Activated CD4-positive, alpha-beta memory T cell treated with anti-CD3 and anti-CD28 coated beads for 36 hours (primary cell): ENCODE measurements at regions not wholly inside any gene's neighbourhood (a gene's known extent, or its start where the extent isn't known, plus 50 kb on each side); places are given as distances from the start of the nearest gene placed in this dataset.

Experiments
- CTCF ChIA-PET: fragments of 350-600 bp; sonication (Branson Sonifier 250); formaldehyde crosslinking; loops from one replicate; lab custom pipeline; 2021; ENCODE audit warnings: antibody characterized with exemption, inconsistent platforms; lab: Charles Lee
- POLR2A ChIA-PET: fragments of 350-600 bp; sonication (Branson Sonifier 250); formaldehyde crosslinking; loops from one replicate; lab custom pipeline; 2021; ENCODE audit warnings: antibody characterized with exemption; lab: Charles Lee
- DNase-seq: peaks from one replicate; pipeline ENCODE4 v3.0.0-alpha.2; 2020
- H3K27ac Mint-ChIP-seq: one replicate; pipeline ENCODE4 v1.8.0; 2021; ENCODE audit warnings: mixed read lengths
- H3K27me3 Mint-ChIP-seq: one replicate; pipeline ENCODE4 v1.8.0; 2021; ENCODE audit warnings: mixed read lengths
- H3K36me3 Mint-ChIP-seq: one replicate; pipeline ENCODE4 v1.8.0; 2021; ENCODE audit warnings: mixed read lengths
- H3K4me1 Mint-ChIP-seq: one replicate; pipeline ENCODE4 v1.8.0; 2021; ENCODE audit warnings: low read depth, mixed read lengths
- H3K4me3 Mint-ChIP-seq: one replicate; pipeline ENCODE4 v1.8.0; 2021; ENCODE audit warnings: mild to moderate bottlenecking, mixed read lengths
- H3K9me3 Mint-ChIP-seq: one replicate; pipeline ENCODE4 v1.8.0; 2021; ENCODE audit warnings: mixed read lengths
- intact Hi-C: fragments of 100-400 bp; cut with micrococcal nuclease; formaldehyde crosslinking; loops from one replicate; pipeline ENCODE4 v1.15.1; 2023

- H3K9me3 Mint-ChIP-seq = no peaks in the 10 kb centered on the region
- intact Hi-C loops = loop anchor here (1.0 kb wide), 1 partner anchor 145 kb away; no protein-coding TSS in a partner anchor
- no peak for DNase-seq
- no peak overlapping the region for H3K27ac Mint-ChIP-seq
- H3K4me3 Mint-ChIP-seq = no peak overlapping the region
- no peaks in the 10 kb centered on the region for H3K36me3 Mint-ChIP-seq
- H3K4me1 Mint-ChIP-seq = no peaks in the 10 kb centered on the region
- ChIA-PET POLR2A (no interaction called here), CTCF (interaction anchor here (0.6 to 2.0 kb wide), 9 partner anchors 16 to 493 kb away, joined by 3 to 28 read pairs (median 4); partner anchors contain the start of gene DMRTA1)
- peaks cover 9% of the 10 kb centered on the region for H3K27me3 Mint-ChIP-seq
These were observed 139.5 kb upstream of the DMRTA1 start for GRCh38 chr9:22307013-22307711.

GRCh38 chr9:22308177-22308576 lies 138.4 kb upstream of the DMRTA1 start:
- Mint-ChIP-seq H3K27me3 (peaks cover 6% of the 10 kb centered on the region), H3K36me3 (no peaks in the 10 kb centered on the region), H3K27ac (no peak overlapping the region), H3K4me3 (no peak overlapping the region), H3K4me1 (no peaks in the 10 kb centered on the region), H3K9me3 (no peaks in the 10 kb centered on the region)
- ChIA-PET CTCF (interaction anchor here (2.0 kb wide), 1 partner anchor 144 kb away, joined by 28 read pairs; no protein-coding TSS in a partner anchor), POLR2A (no interaction called here)
- intact Hi-C loops = no loop called here
- no peak for DNase-seq

DNA sequence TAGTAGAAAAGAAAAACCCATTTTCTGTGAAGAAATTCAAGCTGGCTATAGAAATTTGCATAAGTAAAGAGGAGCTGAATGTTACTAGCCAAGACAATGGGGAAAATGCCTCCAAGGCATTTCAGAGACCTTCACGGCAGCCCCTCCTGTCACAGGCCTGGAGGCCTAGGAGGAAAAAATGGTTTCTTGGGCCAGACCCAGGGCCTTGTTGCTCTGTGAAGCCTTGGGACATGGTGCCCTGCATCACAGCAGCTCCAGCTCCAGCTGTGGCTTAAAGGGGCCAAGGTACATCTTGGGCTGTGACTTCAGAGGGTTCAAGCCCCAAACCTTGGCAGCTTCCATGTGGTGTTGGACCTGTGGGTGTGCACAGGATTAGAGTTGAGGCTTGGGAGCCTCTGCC lies 130.0 kb upstream of the DMRTA1 start:
- Mint-ChIP-seq H3K9me3 (peaks cover 6% of the 10 kb centered on the region), H3K4me1 (no peaks in the 10 kb centered on the region), H3K27ac (no peak overlapping the region), H3K4me3 (no peak overlapping the region), H3K36me3 (no peaks in the 10 kb centered on the region), H3K27me3 (no peaks in the 10 kb centered on the region)
- no peak for DNase-seq
- ChIA-PET CTCF (no interaction called here), POLR2A (no interaction called here)
- intact Hi-C loops = no loop called here

DNA sequence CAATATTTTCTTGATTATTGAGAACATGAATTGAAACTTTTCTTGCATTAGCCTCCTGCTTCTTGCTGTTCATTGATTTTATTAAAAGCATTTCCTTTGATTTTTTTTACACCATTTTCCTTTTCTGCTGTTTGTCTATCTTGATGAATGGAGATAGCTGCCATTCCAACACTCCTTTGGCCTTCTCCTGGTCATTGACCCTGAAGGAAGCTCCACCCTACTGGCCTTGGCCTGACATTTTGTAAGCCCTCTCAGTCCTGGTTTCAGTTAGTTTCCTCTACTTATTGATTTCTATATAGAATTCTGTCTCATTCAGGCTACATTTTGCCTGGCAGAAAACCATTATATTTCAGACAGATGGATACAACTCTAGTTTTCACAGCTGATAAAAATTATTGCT lies 115.1 kb upstream of the DMRTA1 start:
- intact Hi-C loops = no loop called here
- Mint-ChIP-seq H3K9me3 (peaks cover 4% of the 10 kb centered on the region), H3K4me3 (no peak overlapping the region), H3K36me3 (no peaks in the 10 kb centered on the region), H3K27me3 (no peaks in the 10 kb centered on the region), H3K4me1 (no peaks in the 10 kb centered on the region), H3K27ac (no peak overlapping the region)
- POLR2A ChIA-PET = no interaction called here
- CTCF ChIA-PET = no interaction called here
- no peak for DNase-seq

DNA sequence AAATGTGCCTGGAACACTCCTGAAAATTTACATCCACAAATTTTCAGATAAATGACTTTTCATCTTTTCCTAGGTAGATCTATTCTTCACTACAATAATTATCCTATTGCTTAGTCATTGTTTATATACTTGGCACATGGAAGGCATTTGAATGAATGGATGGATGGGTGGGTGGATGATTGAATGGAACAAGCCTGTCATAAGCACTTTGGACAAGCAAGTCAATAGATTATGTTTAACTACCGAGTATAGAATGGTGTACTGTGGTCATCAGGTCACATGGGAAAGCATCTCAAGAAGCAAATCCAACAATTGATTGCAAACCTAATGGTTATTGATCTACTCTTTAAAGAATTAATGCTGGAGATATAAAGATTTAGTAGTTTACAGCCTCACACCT lies 114.4 kb upstream of the DMRTA1 start:
- Mint-ChIP-seq H3K27me3 (no peaks in the 10 kb centered on the region), H3K27ac (no peak overlapping the region), H3K4me3 (no peak overlapping the region), H3K36me3 (no peaks in the 10 kb centered on the region), H3K4me1 (no peaks in the 10 kb centered on the region), H3K9me3 (peaks cover 4% of the 10 kb centered on the region)
- ChIA-PET POLR2A (no interaction called here), CTCF (no interaction called here)
- DNase-seq = no peak
- intact Hi-C loops = no loop called here

GRCh38 chr9:22337261-22337660 lies 109.4 kb upstream of the DMRTA1 start:
- ChIA-PET POLR2A (no interaction called here), CTCF (interaction anchor here (0.6 kb wide), 1 partner anchor 26 kb away, joined by 3 read pairs; no protein-coding TSS in a partner anchor)
- Mint-ChIP-seq H3K27me3 (no peaks in the 10 kb centered on the region), H3K27ac (no peak overlapping the region), H3K4me1 (no peaks in the 10 kb centered on the region), H3K4me3 (no peak overlapping the region), H3K36me3 (no peaks in the 10 kb centered on the region), H3K9me3 (no peaks in the 10 kb centered on the region)
- intact Hi-C loops = no loop called here
- no peak for DNase-seq

DNA sequence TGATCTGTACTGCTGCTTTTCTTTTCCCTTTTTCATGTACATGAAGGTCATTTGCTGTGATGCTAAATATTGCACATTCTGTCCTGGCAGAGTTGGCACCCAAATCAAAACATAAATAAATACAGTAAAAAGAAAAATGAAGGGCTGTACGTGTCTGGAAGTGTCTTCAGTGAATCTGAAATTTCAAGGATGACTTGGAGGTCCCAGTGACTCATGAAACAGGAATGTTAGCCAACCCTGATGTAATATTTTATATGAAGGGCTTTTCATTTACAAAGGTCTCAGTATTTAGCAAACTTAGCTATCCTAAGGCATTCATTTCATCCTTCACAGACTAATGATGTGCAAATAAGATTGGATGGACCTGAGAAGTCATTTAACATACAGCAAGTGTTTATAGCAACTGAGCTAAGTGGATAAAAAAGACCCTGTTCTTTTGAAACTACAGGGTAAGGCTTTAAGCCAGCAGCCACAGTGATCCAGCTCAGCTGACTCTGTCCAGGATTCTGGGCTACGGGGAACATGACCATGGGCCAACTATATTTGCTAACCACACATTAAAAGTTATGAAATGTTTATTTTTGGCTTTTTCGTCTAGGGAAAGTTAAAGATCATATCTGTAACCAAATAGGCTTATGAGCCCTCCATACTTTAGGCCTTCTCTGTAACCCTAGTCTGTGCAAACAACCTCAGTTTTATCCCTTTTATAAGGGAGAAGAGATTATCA lies 104.0 kb upstream of the DMRTA1 start:
- ChIA-PET CTCF (no interaction called here), POLR2A (no interaction called here)
- no peak overlapping the region for H3K27ac Mint-ChIP-seq
- intact Hi-C loops = no loop called here
- no peaks in the 10 kb centered on the region for H3K36me3 Mint-ChIP-seq
- H3K4me1 Mint-ChIP-seq = no peaks in the 10 kb centered on the region
- H3K4me3 Mint-ChIP-seq = no peak overlapping the region
- no peaks in the 10 kb centered on the region for H3K27me3 Mint-ChIP-seq
- H3K9me3 Mint-ChIP-seq = no peaks in the 10 kb centered on the region
- no peak for DNase-seq

DNA sequence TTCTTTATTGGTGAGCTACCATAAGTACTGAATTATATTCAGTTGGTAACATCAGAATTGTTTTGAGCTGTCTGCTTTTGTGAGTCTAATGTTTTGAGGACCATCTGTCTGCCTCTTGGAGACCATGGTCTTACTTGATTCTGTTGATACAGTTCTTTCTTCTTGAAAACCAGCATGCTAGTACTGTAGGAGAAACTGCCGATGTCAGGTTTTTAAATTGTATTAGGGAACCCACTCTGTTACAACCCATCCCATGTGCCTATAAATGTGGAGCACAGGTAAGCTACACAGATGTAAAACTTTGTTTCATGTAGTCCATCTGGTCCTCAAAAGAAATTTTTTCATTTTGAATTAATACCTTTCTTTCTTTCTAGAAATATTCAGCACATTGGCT lies 103.4 kb upstream of the DMRTA1 start:
- ChIA-PET POLR2A (no interaction called here), CTCF (no interaction called here)
- intact Hi-C loops = no loop called here
- Mint-ChIP-seq H3K4me1 (no peaks in the 10 kb centered on the region), H3K4me3 (no peak overlapping the region), H3K27ac (no peak overlapping the region), H3K27me3 (no peaks in the 10 kb centered on the region), H3K9me3 (no peaks in the 10 kb centered on the region), H3K36me3 (no peaks in the 10 kb centered on the region)
- DNase-seq = no peak

GRCh38 chr9:22354699-22355384 lies 91.8 kb upstream of the DMRTA1 start:
- Mint-ChIP-seq H3K9me3 (no peaks in the 10 kb centered on the region), H3K4me1 (no peaks in the 10 kb centered on the region), H3K4me3 (no peak overlapping the region), H3K27me3 (no peaks in the 10 kb centered on the region), H3K27ac (no peak overlapping the region), H3K36me3 (no peaks in the 10 kb centered on the region)
- no peak for DNase-seq
- CTCF ChIA-PET = no interaction called here
- POLR2A ChIA-PET = no interaction called here
- intact Hi-C loops = no loop called here

- no peak overlapping the region for H3K27ac Mint-ChIP-seq
- CTCF ChIA-PET = no interaction called here
- no peaks in the 10 kb centered on the region for H3K4me1 Mint-ChIP-seq
- POLR2A ChIA-PET = no interaction called here
- H3K4me3 Mint-ChIP-seq = no peak overlapping the region
- intact Hi-C loops = no loop called here
- H3K9me3 Mint-ChIP-seq = no peaks in the 10 kb centered on the region
- H3K27me3 Mint-ChIP-seq = no peaks in the 10 kb centered on the region
- H3K36me3 Mint-ChIP-seq = no peaks in the 10 kb centered on the region
- DNase-seq = no peak
These were observed 89.6 kb upstream of the DMRTA1 start for GRCh38 chr9:22356985-22357384.

GRCh38 chr9:22363421-22363887 lies 83.2 kb upstream of the DMRTA1 start:
- peaks cover 5% of the 10 kb centered on the region for H3K9me3 Mint-ChIP-seq
- no peaks in the 10 kb centered on the region for H3K27me3 Mint-ChIP-seq
- H3K27ac Mint-ChIP-seq = no peak overlapping the region
- H3K36me3 Mint-ChIP-seq = no peaks in the 10 kb centered on the region
- CTCF ChIA-PET = no interaction called here
- no peak overlapping the region for H3K4me3 Mint-ChIP-seq
- H3K4me1 Mint-ChIP-seq = no peaks in the 10 kb centered on the region
- intact Hi-C loops = no loop called here
- DNase-seq = no peak
- POLR2A ChIA-PET = no interaction called here

DNA sequence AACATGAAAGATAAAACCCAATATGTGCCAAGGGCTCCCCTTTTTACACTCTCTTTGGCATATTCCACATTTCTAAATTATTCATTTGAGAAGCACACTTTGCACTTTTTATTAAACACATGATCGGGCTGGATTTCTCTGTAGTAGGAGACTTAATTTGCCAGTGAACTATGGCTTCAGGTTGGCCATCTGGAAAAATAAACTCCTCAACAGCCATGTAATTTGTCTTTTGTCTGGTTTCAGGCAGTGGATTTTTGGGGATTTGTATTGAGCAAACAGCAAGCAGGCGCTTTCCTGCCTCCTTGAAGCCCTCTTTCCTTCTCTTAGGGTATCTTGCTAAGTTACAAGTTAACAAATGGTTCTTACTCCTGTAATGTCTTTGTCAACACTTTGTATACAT lies 73.0 kb upstream of the DMRTA1 start:
- H3K4me3 Mint-ChIP-seq = no peak overlapping the region
- intact Hi-C loops = no loop called here
- no peaks in the 10 kb centered on the region for H3K9me3 Mint-ChIP-seq
- no peaks in the 10 kb centered on the region for H3K4me1 Mint-ChIP-seq
- ChIA-PET CTCF (no interaction called here), POLR2A (no interaction called here)
- no peak for DNase-seq
- no peak overlapping the region for H3K27ac Mint-ChIP-seq
- no peaks in the 10 kb centered on the region for H3K36me3 Mint-ChIP-seq
- no peaks in the 10 kb centered on the region for H3K27me3 Mint-ChIP-seq
